ENCODE measurements at regions not wholly inside any gene's neighbourhood (a gene's known extent, or its start where the extent isn't known, plus 50 kb on each side); places are given as distances from the start of the nearest gene placed in this dataset.

- TF ChIP-seq GATA3 (IDR thresholded peaks at IDR 0.05; ENCODE audit: low read depth, low read length) (no peak), GATA2 (IDR thresholded peaks at IDR 0.05; ENCODE audit: low read depth, low read length) (no peak)
Observed at GRCh38 chr16:66182592-66182991, 183.9 kb upstream of the CDH5 start.

GRCh38 chr16:66176731-66177130 is 189.8 kb upstream of the CDH5 start:
- TF ChIP-seq GATA2 (IDR thresholded peaks at IDR 0.05; ENCODE audit: low read depth, low read length) (no peak), GATA3 (IDR thresholded peaks at IDR 0.05; ENCODE audit: low read depth, low read length) (no peak)

GRCh38 chr16:66176111-66176510 is 190.4 kb upstream of the CDH5 start:
- no peak for TF ChIP-seq GATA3 (IDR thresholded peaks at IDR 0.05; ENCODE audit: low read depth, low read length)
- no peak for TF ChIP-seq GATA2 (IDR thresholded peaks at IDR 0.05; ENCODE audit: low read depth, low read length)

- TF ChIP-seq GATA2 (IDR thresholded peaks at IDR 0.05; ENCODE audit: low read depth, low read length), result no peak
- no peak for TF ChIP-seq GATA3 (IDR thresholded peaks at IDR 0.05; ENCODE audit: low read depth, low read length)
Observed at GRCh38 chr16:66175636-66176035, 190.9 kb upstream of the CDH5 start.

GRCh38 chr16:66175058-66175457 is 191.4 kb upstream of the CDH5 start:
- TF ChIP-seq GATA2 (IDR thresholded peaks at IDR 0.05; ENCODE audit: low read depth, low read length) (no peak), GATA3 (IDR thresholded peaks at IDR 0.05; ENCODE audit: low read depth, low read length) (no peak)

- TF ChIP-seq GATA3 (IDR thresholded peaks at IDR 0.05; ENCODE audit: low read depth, low read length) (no peak), GATA2 (IDR thresholded peaks at IDR 0.05; ENCODE audit: low read depth, low read length) (no peak)
Observed at GRCh38 chr16:66172463-66172862, 194.0 kb upstream of the CDH5 start.

GRCh38 chr16:66171578-66171977 is 194.9 kb upstream of the CDH5 start:
- no peak for TF ChIP-seq GATA3 (IDR thresholded peaks at IDR 0.05; ENCODE audit: low read depth, low read length)
- TF ChIP-seq GATA2 (IDR thresholded peaks at IDR 0.05; ENCODE audit: low read depth, low read length), result no peak

- TF ChIP-seq GATA2 (IDR thresholded peaks at IDR 0.05; ENCODE audit: low read depth, low read length), result no peak
- TF ChIP-seq GATA3 (IDR thresholded peaks at IDR 0.05; ENCODE audit: low read depth, low read length), result no peak
Observed at GRCh38 chr16:66170989-66171388, 195.5 kb upstream of the CDH5 start.

- TF ChIP-seq GATA2 (IDR thresholded peaks at IDR 0.05; ENCODE audit: low read depth, low read length) (no peak), GATA3 (IDR thresholded peaks at IDR 0.05; ENCODE audit: low read depth, low read length) (no peak)
Observed at GRCh38 chr16:66169817-66170216, 196.7 kb upstream of the CDH5 start.

GRCh38 chr16:66168777-66169176 is 197.7 kb upstream of the CDH5 start:
- TF ChIP-seq GATA3 (IDR thresholded peaks at IDR 0.05; ENCODE audit: low read depth, low read length), result no peak
- no peak for TF ChIP-seq GATA2 (IDR thresholded peaks at IDR 0.05; ENCODE audit: low read depth, low read length)

- TF ChIP-seq GATA3 (IDR thresholded peaks at IDR 0.05; ENCODE audit: low read depth, low read length), result no peak
Observed at GRCh38 chr16:66167564-66168291, 198.8 kb upstream of the CDH5 start.

- TF ChIP-seq GATA2 (IDR thresholded peaks at IDR 0.05; ENCODE audit: low read depth, low read length) (no peak), GATA3 (IDR thresholded peaks at IDR 0.05; ENCODE audit: low read depth, low read length) (no peak)
Observed at GRCh38 chr16:66166490-66166889, 200.0 kb upstream of the CDH5 start.

GRCh38 chr16:66165879-66166278 is 200.6 kb upstream of the CDH5 start:
- no peak for TF ChIP-seq GATA3 (IDR thresholded peaks at IDR 0.05; ENCODE audit: low read depth, low read length)
- no peak for TF ChIP-seq GATA2 (IDR thresholded peaks at IDR 0.05; ENCODE audit: low read depth, low read length)

GRCh38 chr16:66164581-66165247 is 201.8 kb upstream of the CDH5 start:
- TF ChIP-seq GATA3 (IDR thresholded peaks at IDR 0.05; ENCODE audit: low read depth, low read length), result no peak
- no peak for TF ChIP-seq GATA2 (IDR thresholded peaks at IDR 0.05; ENCODE audit: low read depth, low read length)

- TF ChIP-seq GATA2 (IDR thresholded peaks at IDR 0.05; ENCODE audit: low read depth, low read length), result no peak
- TF ChIP-seq GATA3 (IDR thresholded peaks at IDR 0.05; ENCODE audit: low read depth, low read length), result no peak
Observed at GRCh38 chr16:66162821-66163220, 203.7 kb upstream of the CDH5 start.
